ENCODE measurements at regions not wholly inside any gene's neighbourhood (a gene's known extent, or its start where the extent isn't known, plus 50 kb on each side); places are given as distances from the start of the nearest gene placed in this dataset.

GRCh38 chr1:218617986-218618385 lies 272.9 kb downstream of the TGFB2 start:
- TF ChIP-seq CTCF (IDR thresholded peaks at IDR 0.05; ENCODE audit: insufficient read depth, low read length, poor library complexity, severe bottlenecking) (no peak), EZH2phosphoT487 (conservative IDR thresholded peaks at IDR 0.05; ENCODE audit: low read length) (no peak)
